ENCODE measurements at regions not wholly inside any gene's neighbourhood (a gene's known extent, or its start where the extent isn't known, plus 50 kb on each side); places are given as distances from the start of the nearest gene placed in this dataset.

DNA sequence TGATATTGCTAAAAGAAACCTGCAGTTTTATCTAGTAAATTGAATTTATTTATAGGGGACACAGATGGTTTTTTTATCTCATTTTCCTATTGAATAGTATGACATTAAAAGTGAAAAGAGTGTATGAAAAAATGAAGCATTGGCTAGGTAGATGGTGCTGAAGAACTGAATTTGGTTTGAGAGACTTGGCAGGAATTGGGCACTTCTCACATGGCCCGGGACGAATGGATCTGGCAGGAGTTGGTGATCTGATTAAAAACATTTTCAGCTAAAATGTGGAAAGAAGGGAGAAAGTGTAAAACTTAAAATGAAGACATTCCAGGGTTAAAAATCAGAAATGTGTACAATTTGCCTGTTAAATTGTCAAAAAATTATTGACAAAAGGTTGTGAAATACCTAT, 1088.5 kb upstream of the PABPC4L start:
- no peaks in the 10 kb centered on the region for H3K4me1 Mint-ChIP-seq
- H3K27ac Mint-ChIP-seq, result no peak overlapping the region
- H3K4me3 Mint-ChIP-seq, result no peak overlapping the region

GRCh38 chr4:135283934-135284333, 1082.3 kb upstream of the PABPC4L start:
- Mint-ChIP-seq H3K27ac (no peak overlapping the region), H3K9me3 (peaks cover 3% of the 10 kb centered on the region), H3K4me3 (no peak overlapping the region), H3K27me3 (ENCODE audit: low read depth) (no peaks in the 10 kb centered on the region), H3K36me3 (ENCODE audit: low read depth) (no peaks in the 10 kb centered on the region), H3K4me1 (no peaks in the 10 kb centered on the region)
- TF ChIP-seq CTCF (IDR thresholded peaks at IDR 0.05; ENCODE audit: unreplicated experiment in 3 of 3), result no peak

More for the DNA sequence above, 1088.5 kb upstream of the PABPC4L start:
- no peak for TF ChIP-seq CTCF (IDR thresholded peaks at IDR 0.05; ENCODE audit: unreplicated experiment in 3 of 3)
- Mint-ChIP-seq H3K36me3 (ENCODE audit: low read depth) (no peaks in the 10 kb centered on the region), H3K9me3 (peaks cover 3% of the 10 kb centered on the region), H3K27me3 (ENCODE audit: low read depth) (peaks cover 4% of the 10 kb centered on the region)

GRCh38 chr4:135282676-135283075, 1081.1 kb upstream of the PABPC4L start:
- no peak overlapping the region for H3K4me3 Mint-ChIP-seq
- no peaks in the 10 kb centered on the region for H3K27me3 Mint-ChIP-seq (ENCODE audit: low read depth)
- H3K9me3 Mint-ChIP-seq, result peaks cover 3% of the 10 kb centered on the region
- H3K36me3 Mint-ChIP-seq (ENCODE audit: low read depth), result no peaks in the 10 kb centered on the region
- no peak for TF ChIP-seq CTCF (IDR thresholded peaks at IDR 0.05; ENCODE audit: unreplicated experiment in 3 of 3)
- H3K27ac Mint-ChIP-seq, result no peak overlapping the region
- H3K4me1 Mint-ChIP-seq, result peaks cover 3% of the 10 kb centered on the region

GRCh38 chr4:135281230-135281629, 1079.6 kb upstream of the PABPC4L start:
- no peaks in the 10 kb centered on the region for H3K27me3 Mint-ChIP-seq (ENCODE audit: low read depth)
- H3K36me3 Mint-ChIP-seq (ENCODE audit: low read depth), result no peaks in the 10 kb centered on the region
- peaks cover 3% of the 10 kb centered on the region for H3K4me1 Mint-ChIP-seq
- no peak overlapping the region for H3K4me3 Mint-ChIP-seq
- TF ChIP-seq CTCF (IDR thresholded peaks at IDR 0.05; ENCODE audit: unreplicated experiment in 3 of 3), result no peak
- no peaks in the 10 kb centered on the region for H3K9me3 Mint-ChIP-seq
- no peak overlapping the region for H3K27ac Mint-ChIP-seq

DNA sequence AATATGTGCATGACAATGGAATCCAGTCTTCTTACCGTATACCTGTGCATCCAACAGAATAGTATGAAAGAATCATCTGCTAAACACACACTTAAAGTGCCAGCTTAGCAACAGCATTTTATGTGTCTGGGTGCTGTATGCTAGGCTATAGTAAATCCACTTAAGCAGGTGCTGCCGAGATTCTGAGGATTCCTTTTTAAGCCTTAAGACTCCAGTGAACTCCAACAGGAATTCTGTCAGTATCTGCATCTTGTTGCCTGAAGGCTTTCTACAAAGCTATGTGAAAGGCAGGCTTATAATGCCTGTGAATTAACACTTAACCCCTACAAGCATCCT, 1076.4 kb upstream of the PABPC4L start:
- H3K4me3 Mint-ChIP-seq, result no peak overlapping the region
- peaks cover 3% of the 10 kb centered on the region for H3K4me1 Mint-ChIP-seq
- no peaks in the 10 kb centered on the region for H3K27me3 Mint-ChIP-seq (ENCODE audit: low read depth)
- TF ChIP-seq CTCF (IDR thresholded peaks at IDR 0.05; ENCODE audit: unreplicated experiment in 3 of 3), result no peak
- no peaks in the 10 kb centered on the region for H3K9me3 Mint-ChIP-seq
- no peak overlapping the region for H3K27ac Mint-ChIP-seq
- no peaks in the 10 kb centered on the region for H3K36me3 Mint-ChIP-seq (ENCODE audit: low read depth)

DNA sequence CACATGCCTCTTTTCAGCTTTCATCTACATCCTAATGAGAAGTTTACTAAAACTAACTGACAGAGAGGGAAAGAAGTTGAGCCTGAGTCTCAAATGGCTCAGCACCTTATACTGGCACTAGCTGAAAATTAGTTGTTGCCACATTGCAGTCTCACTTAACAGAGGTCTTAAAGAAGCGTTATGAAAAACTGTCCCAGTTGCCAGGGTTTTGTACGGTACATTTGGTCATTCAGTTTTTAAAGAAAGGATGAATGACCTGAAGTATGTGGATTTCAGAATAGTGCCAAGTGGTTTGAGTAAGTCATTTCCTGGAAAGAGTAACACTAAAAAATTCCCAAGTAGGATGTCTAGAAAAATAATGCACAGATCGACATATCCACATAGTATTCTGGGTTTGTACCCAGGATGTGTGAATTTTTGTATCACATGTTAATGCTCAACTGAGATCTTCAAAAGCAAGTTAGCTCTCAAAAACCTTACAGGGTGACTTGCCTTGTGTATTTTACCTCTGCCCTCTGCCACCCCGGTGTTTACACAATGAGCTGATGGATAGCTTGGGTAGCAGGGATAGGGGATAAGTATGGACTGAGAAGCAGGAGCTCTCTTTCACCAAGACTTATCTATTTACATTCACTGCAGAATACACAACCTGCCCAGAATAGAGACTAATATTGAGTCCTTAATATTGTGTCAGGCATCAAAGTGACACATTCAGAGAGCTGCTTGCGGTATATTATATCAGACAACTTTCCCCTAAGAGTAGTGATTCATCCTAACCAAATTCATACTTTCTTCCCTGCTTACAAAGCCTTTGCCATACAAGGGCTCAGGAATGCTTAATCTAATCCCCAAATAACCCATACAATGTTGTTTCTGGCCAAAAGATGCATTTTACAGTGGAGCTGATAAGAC, 1075.7 kb upstream of the PABPC4L start:
- no peak for TF ChIP-seq CTCF (IDR thresholded peaks at IDR 0.05; ENCODE audit: unreplicated experiment in 3 of 3)
- H3K9me3 Mint-ChIP-seq, result no peaks in the 10 kb centered on the region

More for the DNA sequence above, 1075.7 kb upstream of the PABPC4L start:
- H3K4me1 Mint-ChIP-seq, result peaks cover 3% of the 10 kb centered on the region
- H3K4me3 Mint-ChIP-seq, result no peak overlapping the region
- no peak overlapping the region for H3K27ac Mint-ChIP-seq
- H3K36me3 Mint-ChIP-seq (ENCODE audit: low read depth), result no peaks in the 10 kb centered on the region
- no peaks in the 10 kb centered on the region for H3K27me3 Mint-ChIP-seq (ENCODE audit: low read depth)

All from nephron (organoid).